ENCODE measurements at regions not wholly inside any gene's neighbourhood (a gene's known extent, or its start where the extent isn't known, plus 50 kb on each side); places are given as distances from the start of the nearest gene placed in this dataset.

DNA sequence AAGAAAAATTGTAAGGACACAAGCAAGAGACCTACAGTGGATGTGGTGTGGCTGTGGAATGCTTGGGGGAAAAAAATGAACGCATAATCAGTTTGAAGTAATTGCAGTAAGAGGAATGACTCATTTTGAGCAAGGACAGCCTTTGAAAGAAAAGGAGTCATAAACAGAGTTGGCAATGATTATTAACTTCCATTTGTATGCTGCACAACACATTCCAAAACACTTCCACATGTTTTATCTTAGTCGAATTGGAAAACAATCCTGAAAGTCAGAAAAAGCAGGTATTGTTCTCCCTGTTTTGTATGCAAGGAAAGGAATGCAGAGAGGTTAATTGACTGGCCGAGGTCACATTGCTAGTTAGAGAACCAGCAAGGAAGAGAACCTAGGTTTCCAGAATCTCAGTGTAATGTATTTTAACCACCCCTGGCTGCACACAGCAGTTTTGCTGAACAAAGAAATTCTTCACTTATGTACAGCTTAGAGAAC lies 630.0 kb upstream of the MIR17HG start:
- DNase-seq = no peak
- H3K4me1 Mint-ChIP-seq (ENCODE audit: low read depth, unreplicated experiment) = no peaks in the 10 kb centered on the region
- TF ChIP-seq, protein P1, sequence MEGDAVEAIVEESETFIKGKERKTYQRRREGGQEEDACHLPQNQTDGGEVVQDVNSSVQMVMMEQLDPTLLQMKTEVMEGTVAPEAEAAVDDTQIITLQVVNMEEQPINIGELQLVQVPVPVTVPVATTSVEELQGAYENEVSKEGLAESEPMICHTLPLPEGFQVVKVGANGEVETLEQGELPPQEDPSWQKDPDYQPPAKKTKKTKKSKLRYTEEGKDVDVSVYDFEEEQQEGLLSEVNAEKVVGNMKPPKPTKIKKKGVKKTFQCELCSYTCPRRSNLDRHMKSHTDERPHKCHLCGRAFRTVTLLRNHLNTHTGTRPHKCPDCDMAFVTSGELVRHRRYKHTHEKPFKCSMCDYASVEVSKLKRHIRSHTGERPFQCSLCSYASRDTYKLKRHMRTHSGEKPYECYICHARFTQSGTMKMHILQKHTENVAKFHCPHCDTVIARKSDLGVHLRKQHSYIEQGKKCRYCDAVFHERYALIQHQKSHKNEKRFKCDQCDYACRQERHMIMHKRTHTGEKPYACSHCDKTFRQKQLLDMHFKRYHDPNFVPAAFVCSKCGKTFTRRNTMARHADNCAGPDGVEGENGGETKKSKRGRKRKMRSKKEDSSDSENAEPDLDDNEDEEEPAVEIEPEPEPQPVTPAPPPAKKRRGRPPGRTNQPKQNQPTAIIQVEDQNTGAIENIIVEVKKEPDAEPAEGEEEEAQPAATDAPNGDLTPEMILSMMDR (IDR thresholded peaks at IDR 0.05; ENCODE audit: partially characterized antibody, unreplicated experiment) = no peak
- H3K27ac Mint-ChIP-seq (ENCODE audit: unreplicated experiment) = no peak overlapping the region
- H3K9me3 Mint-ChIP-seq (ENCODE audit: unreplicated experiment) = no peaks in the 10 kb centered on the region
- no peaks in the 10 kb centered on the region for H3K36me3 Mint-ChIP-seq (ENCODE audit: unreplicated experiment)
- no peaks in the 10 kb centered on the region for H3K27me3 Mint-ChIP-seq (ENCODE audit: unreplicated experiment)
- H3K4me3 Mint-ChIP-seq (ENCODE audit: unreplicated experiment) = no peak overlapping the region

DNA sequence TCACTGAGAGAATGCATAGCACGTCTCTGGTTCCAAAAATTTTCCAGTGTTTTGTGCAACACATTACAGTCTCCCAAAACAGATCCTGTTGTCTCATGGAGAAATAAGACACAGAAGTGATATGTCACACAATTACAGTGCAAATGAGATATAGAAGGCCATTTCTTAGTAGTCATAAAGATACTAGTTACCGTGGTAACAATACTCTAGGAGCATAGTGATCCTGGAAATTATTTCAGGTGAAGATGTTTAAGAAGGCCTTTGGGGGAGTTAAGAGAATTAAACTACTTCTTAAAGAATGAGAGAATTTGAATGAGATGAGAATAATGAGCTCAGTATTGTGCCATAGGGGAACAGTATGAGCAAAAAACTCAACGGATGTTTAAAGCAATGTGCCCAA lies 628.0 kb upstream of the MIR17HG start:
- DNase-seq = no peak
- Mint-ChIP-seq H3K9me3 (ENCODE audit: unreplicated experiment) (no peaks in the 10 kb centered on the region), H3K4me1 (ENCODE audit: low read depth, unreplicated experiment) (no peaks in the 10 kb centered on the region), H3K27ac (ENCODE audit: unreplicated experiment) (no peak overlapping the region), H3K4me3 (ENCODE audit: unreplicated experiment) (no peak overlapping the region), H3K36me3 (ENCODE audit: unreplicated experiment) (no peaks in the 10 kb centered on the region), H3K27me3 (ENCODE audit: unreplicated experiment) (no peaks in the 10 kb centered on the region)
- TF ChIP-seq, protein P1 (IDR thresholded peaks at IDR 0.05; ENCODE audit: partially characterized antibody, unreplicated experiment) = no peak

DNA sequence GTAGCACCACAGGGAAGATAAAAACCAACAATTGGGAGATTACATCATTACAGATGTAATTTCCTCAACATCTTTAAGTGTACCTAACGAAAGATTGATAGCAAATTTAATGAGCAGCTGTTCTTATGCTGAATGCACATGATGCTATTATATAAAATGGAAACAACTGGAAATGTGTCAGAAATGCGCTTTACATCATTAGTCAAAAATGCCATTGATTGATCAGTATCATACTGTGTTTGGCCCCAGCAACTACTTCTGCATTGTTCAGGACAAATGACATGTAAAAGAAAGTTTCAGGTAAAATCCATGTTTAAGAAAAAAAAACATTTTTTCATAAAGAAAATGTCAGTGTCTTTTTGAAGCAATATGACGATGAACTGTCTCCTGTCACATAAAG lies 625.5 kb upstream of the MIR17HG start:
- DNase-seq = no peak
- Mint-ChIP-seq H3K4me3 (ENCODE audit: unreplicated experiment) (no peak overlapping the region), H3K27me3 (ENCODE audit: unreplicated experiment) (no peaks in the 10 kb centered on the region), H3K36me3 (ENCODE audit: unreplicated experiment) (no peaks in the 10 kb centered on the region), H3K27ac (ENCODE audit: unreplicated experiment) (no peak overlapping the region), H3K9me3 (ENCODE audit: unreplicated experiment) (no peaks in the 10 kb centered on the region), H3K4me1 (ENCODE audit: low read depth, unreplicated experiment) (no peaks in the 10 kb centered on the region)
- TF ChIP-seq, protein P1 (IDR thresholded peaks at IDR 0.05; ENCODE audit: partially characterized antibody, unreplicated experiment) = no peak

DNA sequence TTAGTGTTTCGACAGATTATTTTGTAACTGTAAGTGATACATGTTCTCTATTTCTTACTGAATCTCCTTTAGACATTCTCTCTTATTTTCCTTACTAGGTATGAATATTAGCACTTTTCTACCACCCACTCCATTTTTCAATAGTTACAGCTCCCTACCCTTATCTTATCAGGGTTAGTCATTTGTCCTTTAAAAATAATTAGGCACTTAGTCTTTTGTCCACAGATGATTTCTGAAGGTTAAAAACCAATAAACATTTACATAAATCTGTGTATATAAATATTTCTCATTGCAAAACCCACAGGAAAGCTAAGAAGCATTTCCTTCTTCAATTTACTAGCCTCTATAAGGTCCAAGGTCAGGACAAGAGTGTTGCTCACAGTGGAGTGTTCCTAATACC lies 624.1 kb upstream of the MIR17HG start:
- Mint-ChIP-seq H3K36me3 (ENCODE audit: unreplicated experiment) (no peaks in the 10 kb centered on the region), H3K4me3 (ENCODE audit: unreplicated experiment) (no peak overlapping the region), H3K9me3 (ENCODE audit: unreplicated experiment) (no peaks in the 10 kb centered on the region), H3K4me1 (ENCODE audit: low read depth, unreplicated experiment) (no peaks in the 10 kb centered on the region), H3K27me3 (ENCODE audit: unreplicated experiment) (no peaks in the 10 kb centered on the region), H3K27ac (ENCODE audit: unreplicated experiment) (no peak overlapping the region)
- no peak for DNase-seq
- TF ChIP-seq, protein P1 (IDR thresholded peaks at IDR 0.05; ENCODE audit: partially characterized antibody, unreplicated experiment) = no peak

DNA sequence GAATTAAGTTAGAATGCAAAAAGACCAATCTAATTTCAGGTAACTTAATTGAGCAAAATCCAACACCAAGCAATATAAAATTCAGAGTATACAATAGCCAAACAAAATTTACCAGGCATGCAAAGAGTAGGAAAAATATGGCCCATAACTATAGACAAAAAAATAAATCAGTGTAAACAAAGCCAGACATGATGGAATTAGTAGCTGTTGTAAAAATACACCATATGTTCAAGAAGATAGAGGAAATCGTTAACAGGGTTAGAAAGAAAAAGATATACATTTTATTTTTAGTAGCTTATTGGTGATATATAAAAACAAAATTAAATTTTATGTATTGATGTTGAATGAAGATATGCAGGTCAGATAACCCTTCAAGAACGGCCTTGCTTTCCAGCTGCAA lies 621.1 kb upstream of the MIR17HG start:
- H3K4me1 Mint-ChIP-seq (ENCODE audit: low read depth, unreplicated experiment) = no peaks in the 10 kb centered on the region
- TF ChIP-seq, protein P1 (IDR thresholded peaks at IDR 0.05; ENCODE audit: partially characterized antibody, unreplicated experiment) = no peak
- H3K9me3 Mint-ChIP-seq (ENCODE audit: unreplicated experiment) = no peaks in the 10 kb centered on the region
- H3K27ac Mint-ChIP-seq (ENCODE audit: unreplicated experiment) = no peak overlapping the region
- peaks cover 5% of the 10 kb centered on the region for H3K36me3 Mint-ChIP-seq (ENCODE audit: unreplicated experiment)
- no peak for DNase-seq
- no peak overlapping the region for H3K4me3 Mint-ChIP-seq (ENCODE audit: unreplicated experiment)
- no peaks in the 10 kb centered on the region for H3K27me3 Mint-ChIP-seq (ENCODE audit: unreplicated experiment)
